ENCODE measurements at regions not wholly inside any gene's neighbourhood (a gene's known extent, or its start where the extent isn't known, plus 50 kb on each side); places are given as distances from the start of the nearest gene placed in this dataset.

GRCh38 chr15:93239591-93239990 is 150.6 kb upstream of the RGMA start:
- no peak for DNase-seq (ENCODE audit: low read depth)

- DNase-seq (ENCODE audit: low read depth), result no peak
Measured at GRCh38 chr15:93238641-93239040, 149.6 kb upstream of the RGMA start.

- no peak for DNase-seq (ENCODE audit: low read depth)
Measured at GRCh38 chr15:93235926-93236780, 147.1 kb upstream of the RGMA start.

GRCh38 chr15:93235269-93235668 is 146.3 kb upstream of the RGMA start:
- no peak for DNase-seq (ENCODE audit: low read depth)

- no peak for DNase-seq (ENCODE audit: low read depth)
Measured at GRCh38 chr15:93233710-93234109, 144.7 kb upstream of the RGMA start.

- no peak for DNase-seq (ENCODE audit: low read depth)
Measured at GRCh38 chr15:93232845-93233244, 143.8 kb upstream of the RGMA start.

- no peak for DNase-seq (ENCODE audit: low read depth)
Measured at GRCh38 chr15:93231994-93232393, 143.0 kb upstream of the RGMA start.

- DNase-seq (ENCODE audit: low read depth), result no peak
Measured at GRCh38 chr15:93231261-93231925, 142.4 kb upstream of the RGMA start.

GRCh38 chr15:93228546-93228945 is 139.5 kb upstream of the RGMA start:
- no peak for DNase-seq (ENCODE audit: low read depth)

- DNase-seq (ENCODE audit: low read depth), result no peak
Measured at GRCh38 chr15:93223803-93224202, 134.8 kb upstream of the RGMA start.

- DNase-seq (ENCODE audit: low read depth), result no peak
Measured at GRCh38 chr15:93221759-93222158, 132.7 kb upstream of the RGMA start.

GRCh38 chr15:93219859-93220420 is 130.9 kb upstream of the RGMA start:
- no peak for DNase-seq (ENCODE audit: low read depth)

- no peak for DNase-seq (ENCODE audit: low read depth)
Measured at GRCh38 chr15:93217343-93217742, 128.3 kb upstream of the RGMA start.

GRCh38 chr15:93214106-93214505 is 125.1 kb upstream of the RGMA start:
- no peak for DNase-seq (ENCODE audit: low read depth)

- no peak for DNase-seq (ENCODE audit: low read depth)
Measured at GRCh38 chr15:93213281-93213680, 124.3 kb upstream of the RGMA start.

GRCh38 chr15:93212578-93212977 is 123.6 kb upstream of the RGMA start:
- no peak for DNase-seq (ENCODE audit: low read depth)

GRCh38 chr15:93210995-93211394 is 122.0 kb upstream of the RGMA start:
- DNase-seq (ENCODE audit: low read depth), result no peak

GRCh38 chr15:93209690-93210445 is 120.9 kb upstream of the RGMA start:
- DNase-seq (ENCODE audit: low read depth), result no peak

GRCh38 chr15:93206893-93207292 is 117.9 kb upstream of the RGMA start:
- no peak for DNase-seq (ENCODE audit: low read depth)

GRCh38 chr15:93205413-93205812 is 116.4 kb upstream of the RGMA start:
- no peak for DNase-seq (ENCODE audit: low read depth)

GRCh38 chr15:93203036-93203435 is 114.0 kb upstream of the RGMA start:
- no peak for DNase-seq (ENCODE audit: low read depth)

- DNase-seq (ENCODE audit: low read depth), result no peak
Measured at GRCh38 chr15:93202405-93202804, 113.4 kb upstream of the RGMA start.

GRCh38 chr15:93201940-93202339 is 112.9 kb upstream of the RGMA start:
- no peak for DNase-seq (ENCODE audit: low read depth)
